NCI-H1436 (cell line): ENCODE measurements at regions not wholly inside any gene's neighbourhood (a gene's known extent, or its start where the extent isn't known, plus 50 kb on each side); places are given as distances from the start of the nearest gene placed in this dataset.

Experiments used
- DNase-seq: peaks from one replicate; lab custom pipeline; 2025; lab: John Stamatoyannopoulos, UW

DNA sequence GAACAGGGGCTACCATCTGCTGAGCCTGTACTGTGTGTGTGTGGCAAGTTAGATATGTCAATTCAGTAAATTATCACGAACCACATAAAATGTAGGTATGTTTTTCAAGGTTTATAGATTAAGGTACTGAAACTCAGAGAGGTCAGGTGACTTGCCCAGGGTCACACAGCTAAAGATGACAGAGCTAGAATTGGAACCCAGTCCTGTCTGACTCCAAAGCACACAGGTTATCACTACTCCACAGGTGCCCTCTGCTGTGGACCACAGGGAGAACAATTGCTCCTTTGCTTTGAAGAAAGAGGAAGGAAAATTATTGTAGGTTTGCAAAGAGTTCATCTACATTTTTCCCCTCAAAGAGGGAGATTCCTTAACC, 229.7 kb upstream of the AGAP1 start:
- no peak for DNase-seq

DNA sequence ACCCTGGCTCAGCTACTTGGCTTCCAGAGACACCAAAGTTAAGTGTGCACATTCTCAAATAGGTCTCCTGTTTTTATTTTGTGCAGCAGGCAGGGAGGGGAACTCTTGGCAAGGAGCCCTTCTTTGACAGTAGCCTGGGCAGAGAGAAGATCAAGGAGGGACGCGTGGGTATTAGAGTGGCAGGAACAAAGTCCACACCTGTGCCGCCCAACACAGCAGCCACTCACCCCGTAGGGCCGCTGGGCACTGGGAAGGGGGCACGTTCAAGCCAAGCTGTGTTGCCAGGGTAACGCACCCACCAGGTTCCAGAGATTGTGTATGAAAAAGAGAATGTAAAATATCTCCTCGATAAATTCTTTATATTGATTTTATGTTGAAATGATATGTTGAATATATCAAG, 229.3 kb upstream of the AGAP1 start:
- DNase-seq: no peak

DNA sequence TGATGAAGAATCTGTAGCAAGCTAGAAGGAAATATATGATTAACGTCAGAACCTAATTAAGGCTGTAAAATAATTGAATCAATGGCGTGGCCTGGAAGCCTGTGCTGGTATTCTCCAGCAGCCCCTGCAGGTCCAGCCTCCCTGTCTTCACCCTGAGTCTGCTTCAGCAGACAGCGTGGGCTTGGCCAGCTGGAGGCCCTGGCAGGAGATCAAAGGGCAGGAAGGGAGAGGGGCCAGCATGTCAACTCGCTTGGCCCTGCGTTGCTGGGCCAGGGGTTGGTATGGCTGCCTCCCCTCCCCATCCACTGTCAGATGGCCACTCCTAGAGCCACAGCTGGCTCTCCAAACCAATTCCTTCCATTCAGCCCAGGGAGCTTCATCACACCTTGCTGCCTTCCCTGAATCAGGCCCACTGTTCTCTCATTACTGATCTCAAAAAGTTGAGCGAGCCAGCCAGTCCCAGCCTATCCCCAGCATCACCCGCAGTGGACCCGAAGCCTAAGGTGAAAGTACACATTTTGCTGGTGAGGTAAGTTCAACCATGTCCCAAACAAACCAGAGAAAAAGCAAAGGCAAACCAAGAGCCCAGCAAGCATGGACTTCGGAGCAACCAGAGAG, 228.4 kb upstream of the AGAP1 start:
- no peak for DNase-seq

DNA sequence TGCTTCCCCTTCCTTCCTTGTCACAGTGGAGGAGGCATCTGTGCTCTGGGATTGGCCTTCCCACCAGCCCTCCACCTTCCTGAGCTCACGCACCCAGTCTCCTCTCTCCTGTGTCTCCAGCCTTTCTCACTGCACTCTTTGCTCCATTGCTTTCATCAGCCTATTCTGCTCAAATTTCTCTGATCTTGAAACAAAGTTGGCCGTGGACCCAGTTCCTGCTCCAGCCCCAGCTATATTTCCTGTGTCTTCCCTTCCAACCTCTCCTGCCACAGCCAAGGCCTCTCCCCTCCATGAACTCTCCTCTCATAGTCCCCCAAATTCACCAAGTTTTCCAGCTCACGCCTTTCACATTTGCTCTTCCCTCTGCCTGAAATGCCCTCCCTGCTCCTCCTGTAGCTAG, 226.6 kb upstream of the AGAP1 start:
- no peak for DNase-seq

DNA sequence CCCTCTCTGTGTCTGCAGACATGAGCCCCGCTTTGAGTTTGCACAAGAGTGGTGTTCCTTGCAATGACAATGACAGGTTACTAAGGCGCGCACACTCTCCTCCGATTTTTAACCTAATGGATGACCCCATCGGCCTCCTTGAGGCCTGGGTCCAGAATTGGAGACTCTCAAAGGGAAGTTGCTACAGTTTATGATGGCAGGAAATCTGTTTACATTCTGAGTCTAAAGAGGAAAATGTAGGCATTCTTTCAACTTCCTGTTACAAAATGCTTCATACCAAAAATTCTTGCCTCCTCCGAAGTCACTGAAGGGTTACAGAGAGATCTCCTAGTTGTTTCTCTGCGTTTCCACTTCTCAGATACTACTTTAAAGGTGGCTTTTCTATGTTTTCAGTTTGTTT, 225.3 kb upstream of the AGAP1 start:
- no peak for DNase-seq

DNA sequence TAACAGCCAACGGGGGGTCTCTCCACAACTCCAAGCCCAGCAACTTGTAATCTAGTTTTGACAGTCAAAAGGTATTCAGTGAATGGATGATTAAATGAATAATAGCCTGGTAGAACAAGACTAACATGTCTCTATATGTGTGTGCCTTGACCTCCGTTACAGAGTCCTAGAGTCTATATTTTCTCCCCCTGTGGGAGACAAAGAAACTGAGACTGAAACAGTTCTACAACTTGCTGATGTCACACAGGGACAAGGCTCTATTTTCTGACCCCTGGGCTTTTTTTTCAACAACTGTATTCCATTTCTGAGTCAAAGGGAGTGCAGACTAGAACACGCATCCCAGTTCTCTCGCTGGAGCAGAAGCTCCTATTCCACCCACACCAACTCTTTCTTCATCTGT, 223.6 kb upstream of the AGAP1 start:
- no peak for DNase-seq

DNA sequence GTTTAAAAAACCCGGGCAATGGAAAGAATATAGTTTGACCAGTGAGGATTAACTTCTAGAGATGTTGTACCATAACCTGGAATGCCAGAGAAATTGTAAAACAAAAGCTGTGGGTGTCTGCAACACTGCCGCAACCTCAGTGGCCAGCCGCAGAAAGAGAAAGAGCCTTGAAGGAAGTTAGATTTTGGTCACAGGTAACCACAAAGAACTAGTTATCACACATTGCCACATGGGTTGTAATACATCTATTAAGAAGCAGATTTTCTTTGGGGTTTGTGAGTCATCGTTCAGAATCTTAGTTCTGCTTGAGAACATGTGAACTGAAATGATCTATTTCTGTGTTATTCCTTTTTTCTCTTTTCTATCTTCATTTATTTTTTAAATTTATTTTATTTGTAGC, 222.9 kb upstream of the AGAP1 start:
- no peak for DNase-seq

DNA sequence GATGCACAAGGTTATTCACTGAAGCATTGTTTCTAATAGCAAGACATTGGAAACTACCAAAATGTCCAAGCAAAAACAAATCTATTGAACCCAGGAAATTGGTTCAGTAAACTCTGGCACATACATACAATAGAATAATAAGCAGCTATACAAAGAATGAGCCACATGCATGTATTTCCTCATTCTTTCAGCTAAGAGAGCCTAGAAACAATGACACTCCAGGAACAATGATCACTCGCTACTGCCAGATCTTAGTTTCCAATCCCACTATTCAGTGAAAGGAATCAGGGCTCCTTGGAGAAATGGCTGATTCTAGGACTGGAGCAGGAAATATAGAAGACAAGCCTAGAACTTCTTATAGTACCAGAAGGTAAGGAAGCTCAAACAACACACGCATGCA, 221.9 kb upstream of the AGAP1 start:
- no peak for DNase-seq

DNA sequence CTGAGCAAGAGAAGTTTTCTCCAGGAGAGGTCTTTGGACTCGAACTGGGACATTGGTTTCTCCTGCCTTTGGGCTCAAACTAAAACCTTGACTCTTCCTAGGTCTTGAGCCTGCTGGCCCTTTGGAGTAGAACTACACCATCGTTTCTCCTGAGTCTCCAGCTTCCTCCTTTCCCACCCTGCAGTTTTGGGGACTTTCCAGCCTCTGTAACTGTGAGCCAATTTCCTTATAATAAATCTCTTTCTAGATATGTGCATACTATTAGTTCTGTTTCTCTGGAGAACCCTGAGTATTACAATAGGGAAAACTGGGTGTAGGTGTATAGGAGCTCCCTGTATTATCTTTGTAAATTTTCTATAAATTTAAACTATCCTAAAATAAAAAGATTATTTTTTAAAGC, 219.8 kb upstream of the AGAP1 start:
- no peak for DNase-seq

DNA sequence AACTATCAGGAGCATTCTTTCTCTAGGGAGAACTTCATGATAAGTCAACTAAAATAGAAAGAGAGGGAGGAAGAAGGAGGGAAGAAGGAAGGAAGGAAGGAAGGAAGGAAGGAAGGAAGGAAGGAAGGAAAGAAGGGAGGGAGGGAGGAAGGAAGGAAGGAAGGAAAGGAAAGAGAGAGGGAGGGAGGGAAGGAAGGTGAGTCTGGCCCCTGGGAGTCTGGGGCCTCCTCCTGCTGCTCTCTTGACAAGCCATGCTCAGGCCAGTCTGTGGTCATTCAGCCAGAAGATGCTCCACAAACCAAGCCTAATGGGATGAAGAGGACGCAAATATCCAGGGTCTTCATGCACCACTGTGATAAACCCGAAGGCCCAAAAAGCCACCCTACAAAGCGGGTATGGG, 216.4 kb upstream of the AGAP1 start:
- no peak for DNase-seq

DNA sequence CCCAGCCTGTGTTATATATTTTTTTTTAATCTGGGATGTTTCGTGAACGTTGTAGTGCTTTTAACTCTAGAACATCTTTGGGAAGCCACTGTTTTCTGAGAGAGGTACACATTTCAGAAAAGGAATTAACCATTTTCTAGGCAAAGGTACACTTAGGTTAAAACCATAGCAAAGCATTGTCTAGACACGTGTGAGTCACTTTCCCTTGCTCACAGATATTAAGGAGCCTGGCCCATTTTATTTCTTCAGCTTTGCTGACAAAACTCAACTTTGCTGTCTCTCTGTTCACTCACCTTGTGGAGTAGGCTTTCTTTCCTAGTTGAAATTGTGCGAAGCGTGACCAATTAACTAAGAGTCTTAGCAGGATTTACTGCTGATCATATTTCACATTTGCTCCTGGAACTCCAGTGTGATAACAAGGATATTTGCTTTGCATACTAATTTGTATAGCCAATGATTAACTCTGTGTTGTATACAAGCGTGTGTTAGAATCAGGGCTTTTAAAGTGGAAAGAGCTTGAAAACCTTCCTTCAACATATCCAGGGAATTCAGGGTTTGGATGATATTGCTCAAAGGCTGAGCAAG, 215.0 kb upstream of the AGAP1 start:
- no peak for DNase-seq

DNA sequence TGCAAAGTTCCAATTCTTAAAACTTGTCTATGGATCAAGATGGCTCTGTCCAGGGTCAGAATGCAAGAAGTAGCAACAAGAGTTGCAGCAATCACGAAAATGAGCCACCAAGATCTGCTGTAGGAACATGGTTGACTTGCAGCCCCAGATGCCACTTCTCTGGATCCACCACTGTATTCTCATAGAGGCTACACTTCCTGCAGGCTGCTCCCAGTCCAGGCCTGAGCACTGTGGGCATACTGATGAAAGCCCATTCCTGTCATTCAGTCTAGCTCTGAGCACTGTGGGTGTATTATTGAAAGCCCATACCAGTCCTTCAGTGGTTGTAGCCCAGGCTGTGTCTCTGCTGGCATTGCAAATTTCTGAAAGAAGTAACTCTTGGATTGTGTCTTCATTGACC, 213.9 kb upstream of the AGAP1 start:
- no peak for DNase-seq

DNA sequence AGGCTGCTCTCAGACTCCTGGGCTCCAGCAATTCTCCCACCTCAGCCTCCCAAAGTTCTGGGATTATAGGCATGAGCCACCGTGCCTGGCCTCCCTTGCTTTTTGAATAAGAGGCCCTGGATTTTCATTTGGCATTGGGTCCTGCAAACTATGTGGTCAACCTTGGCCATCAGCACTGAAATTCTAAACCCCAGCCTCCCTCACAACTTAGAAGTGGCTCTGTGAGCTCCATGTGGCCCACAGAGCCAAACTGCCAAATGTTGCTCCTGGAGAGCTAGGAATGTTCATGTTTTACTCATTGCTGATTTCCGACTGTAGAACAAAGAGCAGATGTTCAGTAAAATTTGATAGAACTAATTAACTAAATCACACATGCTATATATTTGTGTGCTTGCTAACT, 210.6 kb upstream of the AGAP1 start:
- DNase-seq: no peak

DNA sequence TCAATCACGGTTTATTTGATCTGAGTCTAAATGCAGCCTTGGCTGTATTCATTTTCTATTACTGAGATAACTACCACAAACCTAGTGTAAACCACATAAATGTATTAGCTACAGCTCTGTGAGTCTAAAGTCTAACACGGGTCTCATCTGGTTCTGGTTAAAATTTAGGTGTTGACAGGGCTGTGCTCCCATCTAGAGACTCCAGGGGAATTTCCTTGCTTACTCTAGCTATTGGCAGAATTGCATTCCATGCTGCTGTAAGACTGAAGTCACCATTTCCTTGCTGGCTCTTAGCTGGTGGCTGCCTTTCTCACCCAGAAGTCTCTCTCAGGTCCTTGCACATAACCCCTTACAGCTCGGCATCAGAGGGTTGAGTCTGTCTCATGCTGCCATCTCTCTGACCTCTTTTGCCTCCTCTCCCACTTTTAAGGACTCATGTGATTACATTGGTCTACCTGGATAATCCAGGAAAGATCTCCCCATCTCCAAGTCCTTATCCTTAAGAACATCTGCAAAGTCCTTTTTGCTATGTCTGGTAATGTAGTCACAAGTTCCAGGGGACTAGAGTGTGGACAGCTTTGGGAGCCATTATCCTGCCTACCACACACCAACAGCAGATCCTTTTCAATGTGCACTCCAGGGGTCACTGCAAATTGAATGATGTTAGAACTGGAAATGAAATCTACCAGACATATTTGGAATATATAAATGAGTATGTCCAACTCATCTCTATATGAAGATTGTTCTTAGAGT, 207.0 kb upstream of the AGAP1 start:
- no peak for DNase-seq

DNA sequence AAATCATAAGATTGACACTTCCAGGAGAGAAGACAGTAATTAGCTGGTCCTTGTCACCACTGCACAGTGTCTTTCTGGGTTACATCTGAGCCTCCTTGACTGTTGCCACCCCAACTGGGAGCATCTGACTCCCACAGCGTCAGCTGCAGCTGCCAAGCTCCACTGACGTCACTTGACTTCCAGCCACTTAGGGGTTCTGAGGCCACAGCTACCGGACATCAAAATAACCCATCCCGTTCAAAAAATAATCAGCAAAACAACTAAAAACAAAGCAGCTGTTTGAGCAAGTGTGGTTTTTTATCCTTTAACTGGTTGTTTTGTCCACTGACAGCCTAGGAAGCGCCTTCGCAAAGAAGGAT, 206.5 kb upstream of the AGAP1 start:
- no peak for DNase-seq

DNA sequence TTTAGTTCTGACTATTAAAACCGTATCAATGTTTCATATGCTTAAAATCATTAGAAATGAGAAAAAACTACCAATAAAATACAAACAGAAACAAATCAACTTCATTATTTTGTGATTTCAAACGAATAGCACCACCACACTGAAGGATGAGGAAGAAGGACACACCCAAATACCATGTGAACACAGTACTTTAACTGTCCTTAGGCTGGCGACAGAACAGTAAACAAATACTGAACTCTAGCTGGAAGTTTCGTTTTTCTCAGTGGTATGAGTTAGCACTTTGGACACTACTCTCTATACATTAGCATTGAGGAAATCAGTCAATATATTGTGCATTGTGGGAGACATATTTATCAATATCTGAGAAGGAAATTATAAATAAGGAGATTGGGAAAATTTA, 202.4 kb upstream of the AGAP1 start:
- no peak for DNase-seq

DNA sequence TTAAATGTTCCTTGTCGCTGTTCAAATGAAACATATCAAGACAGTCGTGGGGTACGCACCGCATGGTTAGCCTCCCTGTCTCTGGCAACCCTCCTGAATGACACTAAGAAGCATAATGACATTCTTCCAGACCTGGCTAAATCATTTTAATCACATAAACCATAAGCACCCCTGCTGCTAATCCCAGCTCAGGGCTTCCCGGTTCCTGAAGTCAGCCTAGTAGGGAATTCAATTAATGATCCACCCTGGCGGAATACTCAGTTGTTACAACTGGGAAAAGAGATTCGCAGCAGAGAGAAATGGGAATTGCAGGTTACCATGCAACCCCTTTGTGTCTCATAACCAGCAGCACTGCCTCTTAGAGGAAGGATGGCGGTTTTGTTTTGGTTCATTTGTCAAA, 200.8 kb upstream of the AGAP1 start:
- no peak for DNase-seq

DNA sequence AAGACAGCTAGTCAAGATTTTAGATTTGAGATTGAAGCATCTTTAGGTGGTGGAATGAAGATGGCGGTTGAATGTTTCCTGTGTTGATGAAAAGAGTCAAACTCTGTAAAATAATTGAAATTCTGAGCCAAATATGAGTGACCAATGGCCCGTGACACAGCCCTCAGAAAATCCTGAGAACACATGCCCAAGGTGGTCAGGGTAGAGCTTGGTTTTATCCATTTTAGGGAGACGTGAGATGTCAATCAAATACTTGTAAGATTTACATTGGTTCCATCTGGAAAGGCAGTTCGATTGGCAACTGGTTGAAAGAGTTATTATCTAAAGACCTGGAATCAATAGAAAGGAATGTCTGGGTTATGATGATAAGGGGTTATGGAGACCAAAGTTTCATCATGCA, 198.0 kb upstream of the AGAP1 start:
- no peak for DNase-seq

DNA sequence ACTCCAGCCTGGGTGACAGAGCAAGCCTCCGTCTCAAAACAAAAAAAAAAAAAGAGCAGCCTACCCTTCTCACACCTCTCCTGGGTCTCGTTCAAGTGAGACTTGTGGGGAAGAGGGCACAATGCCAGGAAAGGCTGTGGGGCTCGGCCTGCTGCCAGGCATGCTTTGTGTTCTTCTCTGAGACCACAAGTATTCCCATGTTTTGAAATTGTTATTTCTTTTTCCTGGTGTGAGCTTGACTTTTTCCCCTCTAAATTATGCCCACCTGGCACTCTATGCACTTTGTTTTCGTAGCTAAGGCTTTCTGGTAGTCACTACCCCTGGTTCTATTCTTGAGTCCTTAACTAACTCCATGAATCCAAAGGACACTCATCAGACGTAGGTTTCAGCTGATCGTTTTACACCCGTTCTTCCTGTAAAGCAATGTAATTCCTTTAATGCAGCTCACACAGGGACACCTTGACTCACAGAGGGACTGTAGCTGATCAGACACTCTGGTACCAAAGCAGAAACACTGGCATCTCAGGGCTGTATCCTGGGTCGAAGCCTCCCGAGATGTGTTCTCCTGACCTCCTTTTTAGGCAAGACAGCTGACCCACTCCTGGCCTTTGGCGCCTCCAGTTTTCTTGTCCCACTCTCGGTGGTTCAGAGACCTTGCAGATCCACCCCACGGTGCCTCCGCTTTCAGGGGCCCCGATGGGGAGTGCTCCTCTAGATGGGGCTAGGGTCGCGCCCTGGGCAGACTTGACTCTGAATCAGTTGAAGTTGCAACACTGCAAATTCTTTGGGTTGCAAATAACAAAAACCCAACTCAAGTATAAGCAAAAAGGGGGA, 193.3 kb upstream of the AGAP1 start:
- no peak for DNase-seq

DNA sequence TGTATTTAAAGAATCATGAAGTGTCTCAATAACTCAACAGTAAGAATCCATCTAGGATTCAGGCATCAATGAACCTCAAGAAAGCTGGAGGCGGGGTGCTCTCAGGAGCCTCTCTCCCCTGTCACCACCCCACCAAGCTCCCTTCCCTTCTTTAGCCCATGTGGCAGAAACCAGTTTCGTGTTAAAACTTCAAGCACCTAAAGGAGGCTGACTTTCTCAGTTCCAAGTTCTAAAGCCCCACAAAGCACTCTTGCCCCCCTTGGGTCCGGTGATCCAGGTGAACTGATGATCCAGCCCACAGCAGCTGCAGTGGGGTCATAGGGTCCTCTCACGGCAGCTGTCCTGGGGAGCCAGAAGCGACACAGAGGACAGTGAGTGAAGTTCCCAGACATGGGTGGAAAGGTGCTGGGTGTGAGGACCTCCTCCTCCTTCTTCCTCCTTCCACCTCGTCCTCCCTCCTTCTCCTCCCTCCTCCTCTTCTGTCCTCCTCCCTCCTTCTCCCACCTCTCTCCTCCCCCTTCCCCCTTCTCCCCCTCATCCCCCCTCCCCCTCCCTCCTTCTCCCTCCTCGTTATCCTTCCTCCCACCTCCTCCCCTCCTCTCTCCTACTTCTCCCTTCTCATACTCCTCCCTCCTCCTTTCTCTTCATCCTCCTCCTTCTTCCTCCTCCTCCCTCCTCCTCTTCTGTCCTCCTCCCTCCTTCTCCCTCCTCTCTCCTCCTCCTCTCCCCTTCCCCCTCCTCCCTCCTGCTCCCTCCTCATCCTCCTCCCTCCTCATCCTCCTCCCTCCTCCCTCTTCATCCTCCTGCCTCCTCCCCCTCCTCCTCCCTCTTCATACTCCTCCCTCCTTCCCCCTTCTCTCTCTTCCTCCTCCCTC, 192.4 kb upstream of the AGAP1 start:
- DNase-seq: no peak

DNA sequence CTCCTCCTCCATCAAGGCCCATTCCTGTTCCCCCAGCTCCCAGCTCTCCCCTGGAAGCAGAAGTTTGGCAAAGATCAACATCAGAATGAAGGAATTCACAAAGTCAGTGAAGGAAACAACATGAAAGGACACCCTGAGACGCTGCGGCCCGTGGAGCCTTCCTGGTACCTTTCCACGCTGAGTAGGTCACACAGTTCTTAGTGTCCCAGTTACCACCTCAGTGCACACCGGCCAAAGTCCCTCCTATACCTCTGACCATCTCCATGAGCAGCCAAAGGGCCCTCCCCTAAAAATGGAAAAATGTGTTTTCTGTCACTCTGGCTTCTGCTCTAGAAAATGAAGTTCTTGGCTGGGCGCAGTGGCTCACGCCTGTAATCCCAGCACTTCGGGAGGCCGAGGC, 191.6 kb upstream of the AGAP1 start:
- no peak for DNase-seq
